ENCODE measurements at regions not wholly inside any gene's neighbourhood (a gene's known extent, or its start where the extent isn't known, plus 50 kb on each side); places are given as distances from the start of the nearest gene placed in this dataset.

DNA sequence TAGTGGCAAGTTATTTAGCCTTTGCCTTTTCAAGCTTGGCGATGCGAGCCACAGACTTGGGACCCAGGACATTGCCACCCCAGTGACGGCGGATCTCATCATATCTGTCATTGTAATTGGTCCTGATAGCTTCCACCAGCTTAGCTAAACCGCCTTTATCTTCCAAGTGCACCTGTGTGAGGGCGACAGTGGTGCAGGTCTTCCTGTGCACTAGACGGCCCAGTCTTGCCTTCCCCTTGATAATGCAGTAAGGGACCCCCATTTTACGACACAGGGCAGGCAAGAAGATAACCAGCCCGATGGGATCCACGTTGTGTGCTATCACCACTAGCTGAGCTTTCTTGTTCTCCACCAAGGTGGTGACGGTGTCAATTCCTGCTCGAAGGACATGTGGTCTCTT is 99.6 kb upstream of the ITGB1 start:
- TF ChIP-seq, protein P1, sequence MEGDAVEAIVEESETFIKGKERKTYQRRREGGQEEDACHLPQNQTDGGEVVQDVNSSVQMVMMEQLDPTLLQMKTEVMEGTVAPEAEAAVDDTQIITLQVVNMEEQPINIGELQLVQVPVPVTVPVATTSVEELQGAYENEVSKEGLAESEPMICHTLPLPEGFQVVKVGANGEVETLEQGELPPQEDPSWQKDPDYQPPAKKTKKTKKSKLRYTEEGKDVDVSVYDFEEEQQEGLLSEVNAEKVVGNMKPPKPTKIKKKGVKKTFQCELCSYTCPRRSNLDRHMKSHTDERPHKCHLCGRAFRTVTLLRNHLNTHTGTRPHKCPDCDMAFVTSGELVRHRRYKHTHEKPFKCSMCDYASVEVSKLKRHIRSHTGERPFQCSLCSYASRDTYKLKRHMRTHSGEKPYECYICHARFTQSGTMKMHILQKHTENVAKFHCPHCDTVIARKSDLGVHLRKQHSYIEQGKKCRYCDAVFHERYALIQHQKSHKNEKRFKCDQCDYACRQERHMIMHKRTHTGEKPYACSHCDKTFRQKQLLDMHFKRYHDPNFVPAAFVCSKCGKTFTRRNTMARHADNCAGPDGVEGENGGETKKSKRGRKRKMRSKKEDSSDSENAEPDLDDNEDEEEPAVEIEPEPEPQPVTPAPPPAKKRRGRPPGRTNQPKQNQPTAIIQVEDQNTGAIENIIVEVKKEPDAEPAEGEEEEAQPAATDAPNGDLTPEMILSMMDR (IDR thresholded peaks at IDR 0.05; ENCODE audit: low read depth, low read length, missing input control): no peak
- TF ChIP-seq, protein P2, sequence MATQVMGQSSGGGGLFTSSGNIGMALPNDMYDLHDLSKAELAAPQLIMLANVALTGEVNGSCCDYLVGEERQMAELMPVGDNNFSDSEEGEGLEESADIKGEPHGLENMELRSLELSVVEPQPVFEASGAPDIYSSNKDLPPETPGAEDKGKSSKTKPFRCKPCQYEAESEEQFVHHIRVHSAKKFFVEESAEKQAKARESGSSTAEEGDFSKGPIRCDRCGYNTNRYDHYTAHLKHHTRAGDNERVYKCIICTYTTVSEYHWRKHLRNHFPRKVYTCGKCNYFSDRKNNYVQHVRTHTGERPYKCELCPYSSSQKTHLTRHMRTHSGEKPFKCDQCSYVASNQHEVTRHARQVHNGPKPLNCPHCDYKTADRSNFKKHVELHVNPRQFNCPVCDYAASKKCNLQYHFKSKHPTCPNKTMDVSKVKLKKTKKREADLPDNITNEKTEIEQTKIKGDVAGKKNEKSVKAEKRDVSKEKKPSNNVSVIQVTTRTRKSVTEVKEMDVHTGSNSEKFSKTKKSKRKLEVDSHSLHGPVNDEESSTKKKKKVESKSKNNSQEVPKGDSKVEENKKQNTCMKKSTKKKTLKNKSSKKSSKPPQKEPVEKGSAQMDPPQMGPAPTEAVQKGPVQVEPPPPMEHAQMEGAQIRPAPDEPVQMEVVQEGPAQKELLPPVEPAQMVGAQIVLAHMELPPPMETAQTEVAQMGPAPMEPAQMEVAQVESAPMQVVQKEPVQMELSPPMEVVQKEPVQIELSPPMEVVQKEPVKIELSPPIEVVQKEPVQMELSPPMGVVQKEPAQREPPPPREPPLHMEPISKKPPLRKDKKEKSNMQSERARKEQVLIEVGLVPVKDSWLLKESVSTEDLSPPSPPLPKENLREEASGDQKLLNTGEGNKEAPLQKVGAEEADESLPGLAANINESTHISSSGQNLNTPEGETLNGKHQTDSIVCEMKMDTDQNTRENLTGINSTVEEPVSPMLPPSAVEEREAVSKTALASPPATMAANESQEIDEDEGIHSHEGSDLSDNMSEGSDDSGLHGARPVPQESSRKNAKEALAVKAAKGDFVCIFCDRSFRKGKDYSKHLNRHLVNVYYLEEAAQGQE (IDR thresholded peaks at IDR 0.05): no peak
- no peak for TF ChIP-seq RAD21 (IDR thresholded peaks at IDR 0.05)
- TF ChIP-seq, protein P3, sequence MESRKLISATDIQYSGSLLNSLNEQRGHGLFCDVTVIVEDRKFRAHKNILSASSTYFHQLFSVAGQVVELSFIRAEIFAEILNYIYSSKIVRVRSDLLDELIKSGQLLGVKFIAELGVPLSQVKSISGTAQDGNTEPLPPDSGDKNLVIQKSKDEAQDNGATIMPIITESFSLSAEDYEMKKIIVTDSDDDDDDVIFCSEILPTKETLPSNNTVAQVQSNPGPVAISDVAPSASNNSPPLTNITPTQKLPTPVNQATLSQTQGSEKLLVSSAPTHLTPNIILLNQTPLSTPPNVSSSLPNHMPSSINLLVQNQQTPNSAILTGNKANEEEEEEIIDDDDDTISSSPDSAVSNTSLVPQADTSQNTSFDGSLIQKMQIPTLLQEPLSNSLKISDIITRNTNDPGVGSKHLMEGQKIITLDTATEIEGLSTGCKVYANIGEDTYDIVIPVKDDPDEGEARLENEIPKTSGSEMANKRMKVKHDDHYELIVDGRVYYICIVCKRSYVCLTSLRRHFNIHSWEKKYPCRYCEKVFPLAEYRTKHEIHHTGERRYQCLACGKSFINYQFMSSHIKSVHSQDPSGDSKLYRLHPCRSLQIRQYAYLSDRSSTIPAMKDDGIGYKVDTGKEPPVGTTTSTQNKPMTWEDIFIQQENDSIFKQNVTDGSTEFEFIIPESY (IDR thresholded peaks at IDR 0.05): no peak
- TF ChIP-seq, protein P4, sequence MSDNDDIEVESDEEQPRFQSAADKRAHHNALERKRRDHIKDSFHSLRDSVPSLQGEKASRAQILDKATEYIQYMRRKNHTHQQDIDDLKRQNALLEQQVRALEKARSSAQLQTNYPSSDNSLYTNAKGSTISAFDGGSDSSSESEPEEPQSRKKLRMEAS (IDR thresholded peaks at IDR 0.05): no peak
- no peak for TF ChIP-seq JUND (IDR thresholded peaks at IDR 0.05)
- no peak for TF ChIP-seq TAF1 (conservative IDR thresholded peaks at IDR 0.05)
- no peak for TF ChIP-seq GABPA (IDR thresholded peaks at IDR 0.05 in 1 of 2, conservative IDR thresholded peaks at IDR 0.05 in 1 of 2)

All from liver (tissue), 3 donors.